Hepatocyte (in vitro differentiated cells): ENCODE measurements at regions not wholly inside any gene's neighbourhood (a gene's known extent, or its start where the extent isn't known, plus 50 kb on each side); places are given as distances from the start of the nearest gene placed in this dataset.

Source experiments
- CTCF ChIP-seq: fragments of 200-600 bp; sonication (generic); IDR thresholded peaks from 2 replicates; pipeline ENCODE4 v1.5.1; 2016; ENCODE audit warnings: antibody characterized with exemption, mild to moderate bottlenecking; ENCODE audit not compliant: poor library complexity
- EZH2 ChIP-seq: fragments of 200-600 bp; sonication (generic); IDR thresholded peaks from 2 replicates; pipeline ENCODE4 v1.6.1; 2016; ENCODE audit warnings: antibody characterized with exemption, mild to moderate bottlenecking, borderline replicate concordance

DNA sequence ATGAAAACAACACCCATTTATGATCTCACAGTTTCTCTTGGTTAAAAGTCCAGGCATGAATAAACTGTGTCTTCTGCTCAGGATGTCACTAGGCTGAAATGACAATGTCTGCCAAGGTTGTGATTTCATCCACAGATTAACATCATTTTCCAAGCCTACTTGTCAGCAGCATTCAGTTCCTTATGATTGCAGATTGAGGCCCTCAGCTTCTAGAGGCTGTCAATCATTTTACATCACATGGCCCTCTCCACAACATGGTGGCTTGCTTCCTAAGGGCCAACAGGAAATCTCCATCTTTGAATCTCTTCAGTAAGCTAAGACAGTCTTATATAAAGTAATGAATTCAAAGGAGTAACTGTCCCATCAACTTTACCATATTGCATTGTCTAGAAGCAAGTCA is 377.6 kb downstream of the ANKRD7 start:
- TF ChIP-seq EZH2 (no peak), CTCF (no peak)
